GM18499 (cell line): ENCODE measurements at regions not wholly inside any gene's neighbourhood (a gene's known extent, or its start where the extent isn't known, plus 50 kb on each side); places are given as distances from the start of the nearest gene placed in this dataset.

Experiments used
- ATAC-seq: cut with Tn5 transposase; IDR thresholded peaks from one replicate; pipeline ENCODE4 v1.9.1; 2021; ENCODE audit warnings: moderate number of reproducible peaks; ENCODE audit not compliant: insufficient read depth, unreplicated experiment

GRCh38 chr4:136056748-136057147 lies 1475.5 kb downstream of the PCDH18 start:
- no peak for ATAC-seq

GRCh38 chr4:136055360-136055759 lies 1476.9 kb downstream of the PCDH18 start:
- ATAC-seq, result no peak

DNA sequence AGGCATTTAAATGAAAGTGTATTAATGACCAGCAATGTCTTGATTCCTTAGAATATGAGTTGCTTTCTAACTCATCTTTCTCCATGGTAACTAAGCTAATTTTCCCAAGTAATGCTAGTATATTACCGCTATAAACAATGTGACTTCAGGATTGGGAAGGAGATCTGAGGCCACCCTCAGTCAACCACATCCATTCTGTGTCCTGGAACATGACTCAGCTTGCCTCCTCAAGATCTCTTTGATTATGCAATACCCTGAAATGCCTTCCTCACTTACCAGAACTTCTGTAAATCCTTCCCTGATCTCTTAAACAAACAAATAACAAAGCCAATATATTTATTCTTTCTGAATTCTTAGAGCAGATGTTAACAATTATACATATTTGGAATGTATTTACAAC lies 1495.5 kb downstream of the PCDH18 start:
- no peak for ATAC-seq

DNA sequence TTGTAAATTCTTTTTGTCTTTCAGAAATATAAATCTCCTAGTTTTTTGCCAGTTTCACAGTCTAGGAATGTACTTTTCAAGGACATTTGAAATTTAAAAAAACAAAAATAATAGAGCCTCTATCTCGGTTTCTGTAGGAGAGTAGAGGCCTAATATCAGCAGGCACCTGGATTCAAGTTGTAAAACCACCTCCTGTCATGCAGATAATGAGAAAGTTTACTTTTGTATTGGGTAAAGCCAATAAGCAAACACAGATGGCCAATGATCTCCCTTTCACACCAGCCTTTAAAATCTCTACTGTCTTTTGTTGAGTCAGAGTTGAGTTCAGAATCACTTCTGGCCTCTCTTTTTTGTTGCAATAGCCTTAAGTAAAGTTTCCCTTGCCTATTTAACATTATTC lies 1499.9 kb downstream of the PCDH18 start:
- no peak for ATAC-seq

GRCh38 chr4:136025540-136025939 lies 1506.8 kb downstream of the PCDH18 start:
- no peak for ATAC-seq

- ATAC-seq, result no peak
These were observed 1514.7 kb downstream of the PCDH18 start for GRCh38 chr4:136017556-136017955.

GRCh38 chr4:136012220-136012619 lies 1520.1 kb downstream of the PCDH18 start:
- no peak for ATAC-seq

DNA sequence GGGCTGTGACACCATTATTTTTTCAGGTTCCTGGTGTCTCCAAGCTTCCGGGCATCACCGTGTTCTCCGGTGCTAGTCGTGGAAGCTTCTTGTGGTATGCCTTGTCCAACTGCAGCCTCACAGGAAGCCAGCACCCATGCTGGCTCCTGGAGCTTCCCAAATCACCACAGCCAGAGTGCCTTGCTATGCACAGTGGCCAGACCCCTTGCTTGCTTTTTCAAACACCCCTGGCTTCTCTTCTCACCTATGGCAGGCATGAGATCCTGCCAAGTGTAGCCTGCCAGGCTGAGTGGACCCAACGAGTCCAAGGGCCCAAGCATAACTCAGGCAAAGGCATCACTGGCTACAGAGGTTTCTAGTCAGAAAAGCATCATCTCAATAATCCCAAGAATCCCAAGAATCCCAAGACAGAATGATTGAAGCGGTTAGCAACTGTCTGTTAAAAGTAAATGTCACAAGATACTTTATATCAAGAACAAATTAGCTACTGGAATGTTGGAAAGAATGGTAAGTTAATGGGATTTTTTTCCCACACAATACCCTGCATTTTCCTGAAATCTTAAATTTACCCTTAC lies 1522.9 kb downstream of the PCDH18 start:
- no peak for ATAC-seq

DNA sequence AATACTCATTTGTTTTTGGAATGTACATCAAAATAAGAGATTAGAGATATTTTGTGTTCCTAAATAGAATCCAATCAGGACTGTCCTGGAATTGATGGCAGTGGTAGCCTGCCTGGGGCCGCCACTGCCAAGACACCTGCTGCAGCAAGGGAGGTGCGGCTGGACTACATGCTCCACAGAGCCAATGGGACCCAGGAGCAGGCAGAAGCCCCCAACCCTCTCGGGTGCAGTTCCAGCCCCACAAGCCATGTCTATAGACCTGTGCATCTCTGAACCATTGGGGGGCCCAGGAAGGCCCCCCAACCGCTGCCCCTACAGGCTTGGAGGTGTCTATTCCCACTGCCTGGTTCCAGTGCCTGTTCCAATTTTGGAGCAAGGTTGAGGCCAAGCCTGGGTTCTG lies 1524.3 kb downstream of the PCDH18 start:
- ATAC-seq, result no peak

GRCh38 chr4:136002316-136002715 lies 1530.0 kb downstream of the PCDH18 start:
- ATAC-seq, result no peak

GRCh38 chr4:136001791-136002190 lies 1530.5 kb downstream of the PCDH18 start:
- no peak for ATAC-seq

DNA sequence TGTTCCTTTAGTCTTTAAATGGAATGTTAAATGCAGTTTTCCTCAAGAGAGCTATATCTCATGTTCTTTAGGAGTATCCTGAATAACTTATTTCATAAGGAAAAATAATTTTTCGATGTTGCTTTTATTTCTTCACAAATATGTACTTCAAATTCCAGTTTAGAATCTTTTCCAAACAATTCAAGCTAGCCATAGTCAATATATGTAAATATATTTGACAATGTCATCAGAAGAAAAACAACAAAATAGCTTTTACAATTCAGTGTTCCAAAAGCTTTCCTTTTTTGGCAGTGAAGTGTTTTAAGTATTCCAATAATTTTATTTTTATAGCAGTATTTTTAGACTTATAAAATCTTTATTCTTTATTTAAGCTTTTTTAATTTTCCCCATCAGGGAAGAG lies 1532.0 kb downstream of the PCDH18 start:
- ATAC-seq, result no peak

GRCh38 chr4:135994360-135994759 lies 1537.9 kb downstream of the PCDH18 start:
- no peak for ATAC-seq

- ATAC-seq, result no peak
These were observed 1555.4 kb downstream of the PCDH18 start for GRCh38 chr4:135976860-135977259.

DNA sequence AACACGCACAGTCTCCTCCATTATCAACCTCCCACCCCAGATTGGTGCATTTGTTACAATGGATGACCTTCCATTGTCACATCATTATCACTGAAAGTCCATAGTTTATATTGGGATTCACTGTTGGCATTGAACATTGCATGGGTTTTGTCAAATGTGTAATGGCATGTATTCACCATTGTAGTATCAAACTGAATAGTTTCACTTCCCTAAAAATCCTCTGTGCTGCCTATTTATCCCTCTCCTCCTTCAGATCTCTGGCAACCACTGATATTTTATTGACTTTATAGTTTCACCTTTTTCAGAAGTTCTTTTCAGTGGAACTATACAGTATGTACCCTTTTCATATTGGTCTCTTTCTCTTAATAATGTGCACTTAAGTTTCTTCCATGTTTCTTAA lies 1565.4 kb downstream of the PCDH18 start:
- ATAC-seq, result no peak

DNA sequence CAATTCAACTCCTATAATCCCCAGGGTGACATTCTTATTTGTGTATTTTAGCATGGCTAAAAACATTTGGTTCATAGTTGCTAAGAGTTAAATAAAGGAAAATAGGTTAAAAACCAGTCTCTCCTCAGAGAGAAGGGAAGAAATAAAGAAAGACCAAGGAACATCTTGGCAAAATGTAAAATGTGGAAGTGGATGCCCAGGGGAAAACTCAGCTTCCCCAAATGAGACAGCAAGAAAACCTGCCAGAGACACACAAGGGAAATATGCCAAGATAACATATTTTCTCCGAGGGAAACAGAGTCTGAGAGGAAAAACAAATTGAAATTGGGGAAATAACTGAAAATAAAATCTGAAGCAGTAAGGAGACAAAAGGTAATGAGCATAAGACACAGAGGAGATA lies 1569.3 kb downstream of the PCDH18 start:
- no peak for ATAC-seq

DNA sequence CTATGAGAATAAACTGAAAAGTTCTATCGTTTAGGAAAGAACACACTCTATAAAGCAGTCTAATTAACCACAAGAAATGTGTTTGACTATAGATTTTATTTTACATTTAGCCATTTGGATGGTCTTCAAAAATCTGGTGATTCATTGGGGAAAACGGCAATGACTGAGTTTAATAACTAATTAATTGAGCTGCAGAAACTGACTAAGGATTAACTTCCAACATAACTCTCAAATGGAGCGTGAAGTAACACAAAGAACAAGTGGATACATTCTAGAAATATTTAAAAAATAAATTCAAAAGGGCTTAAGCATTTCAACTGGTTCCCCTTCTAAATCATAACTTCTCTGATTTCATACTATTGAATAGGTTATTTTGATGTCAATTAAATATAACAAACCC lies 1582.4 kb downstream of the PCDH18 start:
- ATAC-seq, result no peak

DNA sequence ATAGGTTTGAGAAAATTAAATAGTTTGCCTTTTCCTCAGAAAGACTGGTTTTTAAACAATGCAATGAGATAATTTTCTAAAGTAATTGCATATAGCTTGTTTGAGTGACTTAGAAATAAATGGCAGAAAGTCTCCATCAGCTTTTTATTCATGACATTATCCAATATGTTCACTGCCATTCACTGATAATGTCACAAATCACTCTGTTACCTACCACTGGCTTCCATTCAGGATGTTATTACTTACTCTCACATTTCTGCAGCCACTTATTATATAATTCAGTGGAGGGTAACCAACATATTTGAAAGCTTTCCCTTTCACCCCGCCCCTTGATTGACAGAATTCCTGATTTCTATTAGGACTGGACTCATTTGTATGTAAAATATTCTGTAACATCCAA lies 1583.5 kb downstream of the PCDH18 start:
- ATAC-seq, result no peak

DNA sequence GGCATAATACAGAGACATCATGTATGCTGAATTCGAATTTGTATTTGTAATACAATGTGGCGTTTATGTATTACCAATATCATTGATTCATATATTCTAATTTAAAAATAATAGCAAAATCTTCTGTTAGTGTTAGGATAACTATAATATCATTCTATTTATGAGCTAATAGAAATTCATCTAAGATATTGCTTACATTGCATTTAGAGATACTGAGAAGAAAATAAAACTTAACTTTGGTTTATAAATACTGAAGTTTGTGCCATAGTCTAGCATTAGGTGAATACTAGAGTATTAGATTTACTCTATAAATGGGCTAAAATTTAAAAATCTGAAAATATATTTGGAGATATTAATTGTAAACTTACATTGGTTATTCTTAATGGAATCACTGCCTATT lies 1590.6 kb downstream of the PCDH18 start:
- no peak for ATAC-seq

DNA sequence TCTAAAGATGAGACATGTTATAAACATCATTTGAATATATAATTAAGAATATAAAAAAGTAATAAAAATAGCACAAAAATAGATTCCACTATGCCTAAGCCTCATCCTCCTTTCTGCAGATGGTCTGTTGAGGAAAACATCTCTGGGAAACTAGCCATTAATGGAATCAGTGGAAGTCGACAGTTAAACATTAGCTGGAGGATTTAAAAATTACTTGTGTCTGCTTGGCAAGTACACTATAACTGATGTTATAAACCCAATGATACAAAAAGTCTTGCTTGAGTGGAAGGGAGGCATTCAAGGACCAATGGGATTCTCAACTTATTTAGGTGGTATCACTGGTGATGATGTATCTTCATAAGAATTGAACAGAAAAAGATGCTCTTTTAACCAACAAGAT lies 1598.3 kb downstream of the PCDH18 start:
- ATAC-seq, result no peak

DNA sequence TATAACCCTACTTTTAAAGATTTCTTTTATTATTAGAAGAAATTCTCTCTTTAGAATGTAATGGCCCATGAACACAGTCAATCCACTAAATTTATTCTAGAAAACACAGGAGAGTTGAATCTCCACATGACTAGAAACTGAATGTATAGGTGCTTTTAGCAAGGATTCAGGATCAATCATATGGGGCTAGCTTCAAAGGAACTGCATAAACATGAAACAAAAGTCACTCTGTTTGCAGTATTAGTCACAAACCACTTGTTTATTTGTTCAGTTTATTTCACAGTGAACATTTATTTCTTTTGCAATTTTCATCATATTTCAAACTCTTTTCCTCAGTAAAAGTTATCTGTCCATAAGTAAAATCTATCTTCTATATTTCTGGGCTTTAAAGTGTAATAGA lies 1604.6 kb downstream of the PCDH18 start:
- ATAC-seq, result no peak

DNA sequence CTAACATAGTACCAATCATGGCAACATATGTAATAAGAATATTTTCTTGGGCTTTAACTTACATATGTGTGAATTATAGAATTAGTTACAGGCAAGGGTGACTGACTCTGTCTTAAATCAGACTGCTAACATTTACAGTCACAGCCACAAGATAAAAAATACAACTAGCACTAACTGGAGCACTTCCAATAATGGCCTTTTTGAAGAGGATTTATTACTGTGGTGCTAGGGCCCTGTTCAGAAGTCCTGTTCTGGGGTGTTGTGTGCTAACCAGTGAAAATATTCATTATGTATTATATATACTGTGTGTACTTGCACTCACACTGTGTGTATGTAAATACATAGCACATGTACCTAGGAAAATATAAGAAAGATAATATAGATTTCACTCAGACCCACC lies 1611.2 kb downstream of the PCDH18 start:
- no peak for ATAC-seq

DNA sequence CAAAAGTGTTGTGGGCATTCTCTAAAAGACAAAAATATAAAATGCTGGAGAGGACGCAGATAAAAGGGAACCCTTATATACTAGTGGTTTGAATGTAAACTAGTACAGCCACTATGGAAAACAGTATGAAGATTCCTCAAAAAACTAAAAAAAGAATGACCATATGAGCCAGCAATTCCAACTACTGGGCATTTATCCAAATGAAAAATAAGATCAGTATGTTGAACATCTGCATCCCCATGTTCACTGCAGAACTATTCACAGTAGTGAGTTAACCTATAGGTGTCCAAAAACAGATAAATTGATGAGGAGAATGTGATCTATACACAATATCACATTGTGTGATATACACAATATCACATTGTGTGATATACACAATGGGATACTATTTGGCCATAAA lies 1615.3 kb downstream of the PCDH18 start:
- no peak for ATAC-seq
